NOMO-1 (cell line): ENCODE measurements at regions not wholly inside any gene's neighbourhood (a gene's known extent, or its start where the extent isn't known, plus 50 kb on each side); places are given as distances from the start of the nearest gene placed in this dataset.
"Not testable (repeated sequence)": the region's sequence is repeated elsewhere in the genome, so short reads cannot be mapped to it uniquely, and the experiment has no call there.

Source experiments
- DNase-seq, 2 experiments: peaks; one replicate each; lab custom pipeline; 2025; ENCODE audit not compliant: unreplicated experiment in 2 of 2; lab: John Stamatoyannopoulos, UW

GRCh38 chr19:37303591-37304171, 67.2 kb upstream of the ZNF527 start:
- no peak for DNase-seq

- no peak for DNase-seq
Observed at GRCh38 chr19:37304190-37304883, 66.6 kb upstream of the ZNF527 start.

GRCh38 chr19:37304884-37305255, 66.0 kb upstream of the ZNF527 start:
- DNase-seq, result no peak

GRCh38 chr19:37306383-37306963, 64.4 kb upstream of the ZNF527 start:
- DNase-seq, result no peak

GRCh38 chr19:37309834-37310575, 60.9 kb upstream of the ZNF527 start:
- no peak for DNase-seq

GRCh38 chr19:37312531-37313334, 58.2 kb upstream of the ZNF527 start:
- DNase-seq, result not testable (repeated sequence)

GRCh38 chr19:37313335-37313627, 57.6 kb upstream of the ZNF527 start:
- DNase-seq, result no peak

GRCh38 chr19:37317403-37318209, 53.3 kb upstream of the ZNF527 start:
- peak; percentile 95 to 99 for DNase-seq

- not testable (repeated sequence) for DNase-seq
Observed at GRCh38 chr19:37320988-37321387, 49.9 kb upstream of the ZNF527 start.
